RWPE1 (cell line): ENCODE measurements at regions not wholly inside any gene's neighbourhood (a gene's known extent, or its start where the extent isn't known, plus 50 kb on each side); places are given as distances from the start of the nearest gene placed in this dataset.
"Not testable (repeated sequence)": the region's sequence is repeated elsewhere in the genome, so short reads cannot be mapped to it uniquely, and the experiment has no call there.

Experiments used
- CTCF ChIA-PET: fragments of 350-600 bp; sonication (Branson Sonifier 250); formaldehyde crosslinking; extraction: SDS; loops from one replicate; lab custom pipeline; 2021; lab: Yijun Ruan, JAX
- POLR2A ChIA-PET: fragments of 400-600 bp; formaldehyde crosslinking; extraction: SDS; loops from one replicate; lab custom pipeline; 2020; ENCODE audit warnings: antibody characterized with exemption; ENCODE audit not compliant: low non-redundant PET; lab: Yijun Ruan, JAX
- DNase-seq: peaks from one replicate; pipeline ENCODE4 v3.0.0; 2012; ENCODE audit warnings: low spot score
- H3K27ac ChIP-seq: fragments of 450-650 bp; 2 replicates; pipeline ENCODE4 v1.5.1; 2017
- TF ChIP-seq, protein P1 (sequence below): fragments of 450-650 bp; conservative IDR thresholded peaks from 2 replicates; pipeline ENCODE4 v1.5.1; 2017; ENCODE audit warnings: low read depth, mild to moderate bottlenecking

DNA sequence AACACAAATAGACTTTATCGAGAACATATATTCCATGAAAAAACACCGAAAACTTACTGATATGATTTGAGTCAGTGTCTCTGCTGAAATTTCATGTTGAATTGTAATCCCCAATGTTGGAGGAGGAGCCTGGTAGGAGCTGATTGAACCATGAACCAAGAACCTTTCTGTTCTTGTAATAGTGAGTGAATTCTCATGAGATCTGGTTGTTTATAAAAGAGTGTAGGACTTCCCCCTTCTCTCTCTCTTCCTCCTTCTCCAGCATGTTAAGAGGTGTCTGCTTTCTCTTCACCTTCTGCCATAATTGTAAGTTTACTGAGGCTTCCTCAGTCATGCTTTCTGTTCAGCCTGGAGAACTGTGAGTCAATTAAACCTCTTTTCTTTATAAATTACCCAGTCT lies 1289.3 kb upstream of the CITED2 start:
- H3K27ac ChIP-seq = no peak overlapping the region
- CTCF ChIA-PET = no interaction called here
- no peak for DNase-seq
- POLR2A ChIA-PET = no interaction called here
- TF ChIP-seq, protein P1, sequence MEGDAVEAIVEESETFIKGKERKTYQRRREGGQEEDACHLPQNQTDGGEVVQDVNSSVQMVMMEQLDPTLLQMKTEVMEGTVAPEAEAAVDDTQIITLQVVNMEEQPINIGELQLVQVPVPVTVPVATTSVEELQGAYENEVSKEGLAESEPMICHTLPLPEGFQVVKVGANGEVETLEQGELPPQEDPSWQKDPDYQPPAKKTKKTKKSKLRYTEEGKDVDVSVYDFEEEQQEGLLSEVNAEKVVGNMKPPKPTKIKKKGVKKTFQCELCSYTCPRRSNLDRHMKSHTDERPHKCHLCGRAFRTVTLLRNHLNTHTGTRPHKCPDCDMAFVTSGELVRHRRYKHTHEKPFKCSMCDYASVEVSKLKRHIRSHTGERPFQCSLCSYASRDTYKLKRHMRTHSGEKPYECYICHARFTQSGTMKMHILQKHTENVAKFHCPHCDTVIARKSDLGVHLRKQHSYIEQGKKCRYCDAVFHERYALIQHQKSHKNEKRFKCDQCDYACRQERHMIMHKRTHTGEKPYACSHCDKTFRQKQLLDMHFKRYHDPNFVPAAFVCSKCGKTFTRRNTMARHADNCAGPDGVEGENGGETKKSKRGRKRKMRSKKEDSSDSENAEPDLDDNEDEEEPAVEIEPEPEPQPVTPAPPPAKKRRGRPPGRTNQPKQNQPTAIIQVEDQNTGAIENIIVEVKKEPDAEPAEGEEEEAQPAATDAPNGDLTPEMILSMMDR = no peak

DNA sequence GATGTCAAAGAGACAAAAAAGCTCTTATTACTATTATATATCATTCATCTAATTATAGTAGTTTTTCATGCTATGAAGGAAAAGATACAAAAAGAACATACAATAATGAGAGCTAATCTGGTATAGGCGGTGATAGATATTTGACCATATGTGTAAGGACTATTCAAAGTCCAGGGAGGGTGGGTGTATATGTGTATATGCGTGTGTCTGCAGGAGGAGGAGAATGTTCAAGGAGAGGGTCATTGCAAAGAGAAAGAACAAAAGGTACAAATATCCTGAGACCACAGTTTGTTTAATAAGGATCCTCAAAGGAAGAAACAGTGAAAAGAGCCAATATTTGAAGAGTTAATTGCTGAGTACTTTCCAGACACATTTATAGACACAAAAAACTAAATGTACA lies 1288.6 kb upstream of the CITED2 start:
- no peak for DNase-seq
- no peak overlapping the region for H3K27ac ChIP-seq
- POLR2A ChIA-PET = no interaction called here
- CTCF ChIA-PET = no interaction called here
- TF ChIP-seq, protein P1 = no peak

DNA sequence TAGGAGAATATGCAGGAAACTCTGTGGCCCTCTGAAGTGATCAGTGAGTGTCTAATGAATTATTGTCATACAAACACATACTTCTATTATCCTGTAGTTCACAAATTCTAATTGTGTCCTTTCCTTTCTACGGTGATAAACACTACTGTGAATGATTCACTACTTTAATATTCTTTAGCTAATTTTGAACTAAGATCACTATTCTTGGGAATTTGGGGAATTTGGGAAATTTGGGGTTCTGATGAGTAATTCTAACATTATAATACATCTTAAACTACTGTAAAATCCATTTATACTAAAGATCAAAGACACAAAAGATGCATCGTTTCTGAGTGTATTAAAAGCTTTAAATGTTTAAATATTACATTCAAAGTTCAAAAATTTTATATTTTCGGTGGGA lies 1287.2 kb upstream of the CITED2 start:
- no peak overlapping the region for H3K27ac ChIP-seq
- DNase-seq = no peak
- ChIA-PET POLR2A (no interaction called here), CTCF (interaction anchor here (0.8 kb wide), 1 partner anchor 932 kb away, joined by 3 read pairs; no protein-coding TSS in a partner anchor)
- TF ChIP-seq, protein P1 = no peak

DNA sequence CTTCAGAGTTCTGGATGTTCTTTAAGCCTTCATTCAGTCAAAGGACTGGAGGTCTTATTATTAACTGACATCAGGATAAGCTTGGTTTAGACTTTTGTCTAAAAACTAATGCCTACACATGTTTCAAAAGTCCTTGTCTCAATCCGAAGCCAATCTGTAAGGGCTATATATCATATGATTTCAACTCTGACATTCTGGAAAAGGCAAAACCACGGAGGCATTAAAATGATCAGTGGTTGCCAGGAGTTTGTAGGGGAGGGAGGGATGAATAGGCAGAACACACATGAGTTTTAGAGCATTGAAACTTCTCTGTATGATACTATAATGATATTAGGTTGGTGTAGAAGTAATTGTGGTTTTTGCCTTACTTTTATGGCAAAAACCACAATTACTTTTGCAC lies 1285.8 kb upstream of the CITED2 start:
- no peak overlapping the region for H3K27ac ChIP-seq
- DNase-seq = no peak
- CTCF ChIA-PET = no interaction called here
- POLR2A ChIA-PET = no interaction called here
- TF ChIP-seq, protein P1 = no peak

DNA sequence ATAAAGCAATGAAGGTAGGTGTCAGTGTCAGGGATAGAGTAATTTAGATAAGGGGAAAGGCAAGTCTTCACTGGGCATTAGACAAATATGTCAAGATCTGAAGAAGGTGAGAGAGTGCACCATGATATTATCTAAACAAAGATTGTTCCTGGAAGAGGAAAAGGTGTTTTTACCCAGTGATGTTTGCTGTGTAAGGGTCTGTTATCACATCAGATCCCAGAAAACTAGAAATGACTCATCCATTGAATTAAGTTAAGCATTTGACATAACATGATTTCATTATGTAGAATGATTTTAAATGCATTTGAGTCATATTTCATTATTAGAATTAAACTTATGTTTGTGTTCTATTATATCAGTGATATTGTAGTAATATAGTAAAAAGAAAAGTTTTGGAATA lies 1279.5 kb upstream of the CITED2 start:
- TF ChIP-seq, protein P1 = no peak
- ChIA-PET CTCF (interaction anchor here (0.7 kb wide), 1 partner anchor 284 kb away, joined by 4 read pairs; no protein-coding TSS in a partner anchor), POLR2A (no interaction called here)
- no peak for DNase-seq
- no peak overlapping the region for H3K27ac ChIP-seq

DNA sequence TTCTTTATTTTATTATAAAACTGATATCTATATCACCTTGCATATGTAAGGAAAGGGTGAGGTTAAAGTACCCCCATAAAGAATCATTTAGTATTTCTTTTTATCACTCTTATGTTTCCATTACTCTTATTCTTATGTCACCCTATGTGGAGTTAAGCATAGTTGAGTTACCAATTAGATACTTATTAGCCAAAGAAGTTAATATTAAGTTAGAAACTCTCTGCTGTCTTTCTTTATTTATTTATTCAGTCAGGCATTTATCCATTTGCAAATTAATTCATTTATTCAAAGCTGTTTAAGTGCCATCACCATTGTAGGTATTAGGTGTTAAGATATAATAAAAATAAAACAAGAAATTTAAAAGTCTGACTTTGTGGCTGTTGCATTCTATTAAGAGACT lies 1279.1 kb upstream of the CITED2 start:
- no peak overlapping the region for H3K27ac ChIP-seq
- ChIA-PET POLR2A (no interaction called here), CTCF (interaction anchor here (0.7 kb wide), 1 partner anchor 285 kb away, joined by 4 read pairs; no protein-coding TSS in a partner anchor)
- DNase-seq = no peak
- TF ChIP-seq, protein P1 = no peak

DNA sequence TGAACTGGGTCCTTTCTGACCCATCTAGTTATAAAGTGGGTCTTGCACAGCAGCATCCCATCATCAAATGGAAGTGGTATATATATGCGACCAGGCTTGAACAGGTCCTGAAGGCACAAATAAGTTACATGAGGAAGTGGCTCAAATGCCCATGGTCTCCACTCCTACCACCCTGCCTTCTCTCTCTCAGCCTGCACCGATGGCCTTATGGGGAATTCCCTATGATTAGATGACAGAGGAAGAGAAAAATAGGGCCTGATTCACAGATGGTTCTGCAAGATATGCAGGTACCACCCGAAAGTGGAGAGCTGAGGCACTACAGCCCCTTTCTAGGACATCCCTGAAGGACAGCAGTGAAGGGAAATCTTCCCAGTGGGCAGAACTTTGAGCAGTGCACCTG lies 1275.1 kb upstream of the CITED2 start:
- POLR2A ChIA-PET, CTCF ChIA-PET, H3K27ac ChIP-seq, DNase-seq: not testable (repeated sequence)

DNA sequence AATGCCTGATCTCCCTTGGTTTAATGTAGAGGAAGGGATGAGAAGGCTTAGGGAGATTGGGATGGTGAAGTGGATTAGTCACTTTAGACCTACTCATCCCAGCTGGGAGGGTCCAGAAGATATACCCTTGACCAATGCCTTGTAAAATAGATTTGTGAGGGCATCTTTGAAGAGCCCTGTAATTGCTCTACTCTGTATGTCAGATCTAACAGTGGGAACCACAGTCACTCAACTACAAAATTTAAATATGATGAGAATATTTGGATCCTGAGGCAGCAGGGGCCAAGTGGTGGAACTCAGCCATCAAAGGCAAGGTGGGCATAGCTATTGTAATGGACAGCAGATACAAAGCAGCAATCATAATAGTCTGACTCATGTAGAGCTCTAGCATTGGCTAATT lies 1272.9 kb upstream of the CITED2 start:
- H3K27ac ChIP-seq, DNase-seq: not testable (repeated sequence)
- POLR2A ChIA-PET = interaction anchor here (0.7 kb wide), 1 partner anchor 72 kb away, joined by 3 read pairs; no protein-coding TSS in a partner anchor
- CTCF ChIA-PET = interaction anchor here (0.7 kb wide), 1 partner anchor 17 kb away, joined by 3 read pairs; no protein-coding TSS in a partner anchor
